ENCODE measurements at regions not wholly inside any gene's neighbourhood (a gene's known extent, or its start where the extent isn't known, plus 50 kb on each side); places are given as distances from the start of the nearest gene placed in this dataset.

GRCh38 chr4:96626023-96626422 is 786.1 kb downstream of the PDHA2 start:
- H3K4me3 Mint-ChIP-seq, result no peak overlapping the region
- ChIA-PET CTCF (no interaction called here), POLR2A (no interaction called here)
- TF ChIP-seq, protein P1, sequence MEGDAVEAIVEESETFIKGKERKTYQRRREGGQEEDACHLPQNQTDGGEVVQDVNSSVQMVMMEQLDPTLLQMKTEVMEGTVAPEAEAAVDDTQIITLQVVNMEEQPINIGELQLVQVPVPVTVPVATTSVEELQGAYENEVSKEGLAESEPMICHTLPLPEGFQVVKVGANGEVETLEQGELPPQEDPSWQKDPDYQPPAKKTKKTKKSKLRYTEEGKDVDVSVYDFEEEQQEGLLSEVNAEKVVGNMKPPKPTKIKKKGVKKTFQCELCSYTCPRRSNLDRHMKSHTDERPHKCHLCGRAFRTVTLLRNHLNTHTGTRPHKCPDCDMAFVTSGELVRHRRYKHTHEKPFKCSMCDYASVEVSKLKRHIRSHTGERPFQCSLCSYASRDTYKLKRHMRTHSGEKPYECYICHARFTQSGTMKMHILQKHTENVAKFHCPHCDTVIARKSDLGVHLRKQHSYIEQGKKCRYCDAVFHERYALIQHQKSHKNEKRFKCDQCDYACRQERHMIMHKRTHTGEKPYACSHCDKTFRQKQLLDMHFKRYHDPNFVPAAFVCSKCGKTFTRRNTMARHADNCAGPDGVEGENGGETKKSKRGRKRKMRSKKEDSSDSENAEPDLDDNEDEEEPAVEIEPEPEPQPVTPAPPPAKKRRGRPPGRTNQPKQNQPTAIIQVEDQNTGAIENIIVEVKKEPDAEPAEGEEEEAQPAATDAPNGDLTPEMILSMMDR (IDR thresholded peaks at IDR 0.05), result no peak
- no peak for ATAC-seq
- H3K27ac Mint-ChIP-seq, result no peak overlapping the region
- intact Hi-C loops (cut with micrococcal nuclease), result no loop called here
- H3K27me3 Mint-ChIP-seq, result no peaks in the 10 kb centered on the region
- no peaks in the 10 kb centered on the region for H3K9me3 Mint-ChIP-seq
- DNase-seq, result no peak
- no peaks in the 10 kb centered on the region for H3K4me1 Mint-ChIP-seq (ENCODE audit: low read depth)
- H3K36me3 Mint-ChIP-seq (ENCODE audit: low read depth), result no peaks in the 10 kb centered on the region

DNA sequence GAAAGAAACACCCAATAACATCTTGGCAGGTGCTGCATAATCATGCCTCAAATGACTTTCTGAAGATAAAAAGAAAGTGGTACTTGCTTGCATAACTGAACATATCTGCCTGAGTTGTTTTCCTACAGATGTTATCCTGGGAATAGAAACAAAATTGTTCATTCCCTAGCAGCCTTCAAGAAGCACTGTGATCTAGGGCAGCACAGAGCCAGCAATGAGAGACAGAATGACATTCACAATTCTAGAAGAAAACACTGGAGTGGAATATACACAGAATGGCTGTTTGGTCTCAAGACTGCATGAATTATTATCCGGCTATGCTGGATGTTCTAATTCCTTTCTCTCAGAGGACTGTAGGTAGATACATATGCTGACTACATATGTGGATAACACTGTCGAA is 790.9 kb downstream of the PDHA2 start:
- no peak for DNase-seq
- no peaks in the 10 kb centered on the region for H3K36me3 Mint-ChIP-seq (ENCODE audit: low read depth)
- H3K9me3 Mint-ChIP-seq, result no peaks in the 10 kb centered on the region
- ChIA-PET CTCF (no interaction called here), POLR2A (no interaction called here)
- intact Hi-C loops (cut with micrococcal nuclease), result no loop called here
- TF ChIP-seq, protein P1 (IDR thresholded peaks at IDR 0.05), result no peak
- no peak overlapping the region for H3K4me3 Mint-ChIP-seq
- no peak overlapping the region for H3K27ac Mint-ChIP-seq
- H3K27me3 Mint-ChIP-seq, result no peaks in the 10 kb centered on the region
- no peak for ATAC-seq
- no peaks in the 10 kb centered on the region for H3K4me1 Mint-ChIP-seq (ENCODE audit: low read depth)

GRCh38 chr4:96637971-96638412 is 798.1 kb downstream of the PDHA2 start:
- DNase-seq, result no peak
- CTCF ChIA-PET, result no interaction called here
- intact Hi-C loops (cut with micrococcal nuclease), result no loop called here
- Mint-ChIP-seq H3K27me3 (no peaks in the 10 kb centered on the region), H3K4me1 (ENCODE audit: low read depth) (no peaks in the 10 kb centered on the region), H3K9me3 (peaks cover 9% of the 10 kb centered on the region), H3K27ac (no peak overlapping the region), H3K36me3 (ENCODE audit: low read depth) (no peaks in the 10 kb centered on the region), H3K4me3 (no peak overlapping the region)
- TF ChIP-seq, protein P1 (IDR thresholded peaks at IDR 0.05), result no peak
- POLR2A ChIA-PET, result no interaction called here
- no peak for ATAC-seq

- Mint-ChIP-seq H3K4me3 (no peak overlapping the region), H3K9me3 (peaks cover 9% of the 10 kb centered on the region), H3K27me3 (no peaks in the 10 kb centered on the region), H3K27ac (no peak overlapping the region), H3K36me3 (ENCODE audit: low read depth) (no peaks in the 10 kb centered on the region), H3K4me1 (ENCODE audit: low read depth) (no peaks in the 10 kb centered on the region)
- ChIA-PET POLR2A (no interaction called here), CTCF (no interaction called here)
- ATAC-seq (no peak), DNase-seq (no peak)
- TF ChIP-seq, protein P1 (IDR thresholded peaks at IDR 0.05), result no peak
- intact Hi-C loops (cut with micrococcal nuclease), result no loop called here
Observed at GRCh38 chr4:96639932-96640331, 800.0 kb downstream of the PDHA2 start.

DNA sequence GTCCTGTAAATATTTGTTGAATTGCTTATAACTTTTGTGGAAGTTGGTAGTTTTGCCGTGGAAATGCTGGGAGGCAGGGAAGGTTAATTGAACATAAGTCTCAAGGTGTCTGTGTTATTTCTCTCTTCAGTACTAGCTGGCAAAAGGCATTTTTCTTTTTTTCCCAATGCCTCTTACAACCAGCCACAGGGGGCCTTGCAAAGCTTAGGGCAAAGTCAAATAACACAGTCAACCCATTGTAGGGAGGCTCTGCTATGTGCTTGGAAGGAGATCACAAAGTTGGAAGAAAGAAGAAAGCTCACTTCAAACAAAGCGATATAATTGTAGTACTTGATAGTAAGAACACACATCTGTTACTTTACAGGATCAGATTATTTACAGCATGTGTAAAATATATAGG is 802.6 kb downstream of the PDHA2 start:
- ChIA-PET POLR2A (no interaction called here), CTCF (no interaction called here)
- H3K4me3 Mint-ChIP-seq, result no peak overlapping the region
- intact Hi-C loops (cut with micrococcal nuclease), result no loop called here
- H3K4me1 Mint-ChIP-seq (ENCODE audit: low read depth), result no peaks in the 10 kb centered on the region
- no peak for ATAC-seq
- no peaks in the 10 kb centered on the region for H3K27me3 Mint-ChIP-seq
- no peak overlapping the region for H3K27ac Mint-ChIP-seq
- no peak for DNase-seq
- TF ChIP-seq, protein P1 (IDR thresholded peaks at IDR 0.05), result no peak
- H3K36me3 Mint-ChIP-seq (ENCODE audit: low read depth), result no peaks in the 10 kb centered on the region
- H3K9me3 Mint-ChIP-seq, result peaks cover 13% of the 10 kb centered on the region
